ENCODE measurements at regions not wholly inside any gene's neighbourhood (a gene's known extent, or its start where the extent isn't known, plus 50 kb on each side); places are given as distances from the start of the nearest gene placed in this dataset.
A peak's percentile ranks its signal among the peaks of the same experiment; 100 is the strongest.
"Not testable (repeated sequence)": the region's sequence is repeated elsewhere in the genome, so short reads cannot be mapped to it uniquely, and the experiment has no call there.

DNA sequence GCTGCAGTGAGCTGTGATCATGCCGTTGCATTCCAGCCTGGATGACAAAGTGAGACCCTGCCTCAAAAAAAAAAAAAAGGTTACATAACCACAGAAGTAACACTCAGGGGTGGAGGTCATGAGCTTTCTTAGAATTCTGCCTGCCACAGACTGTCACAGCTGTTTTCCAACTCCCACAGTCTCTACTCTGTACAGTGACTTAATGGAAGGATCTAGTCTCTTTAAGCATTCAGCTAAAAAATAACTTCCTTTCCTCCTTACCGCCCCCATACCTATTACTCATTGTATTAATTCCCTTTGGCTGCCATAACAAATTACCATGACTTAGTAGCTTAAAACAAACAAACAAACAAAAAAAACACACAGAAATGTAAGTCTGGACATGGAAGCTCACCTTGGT is 99.6 kb upstream of the UBE2E1 start:
- DNase-seq (ENCODE audit: low read depth in 2 of 2): no peak

DNA sequence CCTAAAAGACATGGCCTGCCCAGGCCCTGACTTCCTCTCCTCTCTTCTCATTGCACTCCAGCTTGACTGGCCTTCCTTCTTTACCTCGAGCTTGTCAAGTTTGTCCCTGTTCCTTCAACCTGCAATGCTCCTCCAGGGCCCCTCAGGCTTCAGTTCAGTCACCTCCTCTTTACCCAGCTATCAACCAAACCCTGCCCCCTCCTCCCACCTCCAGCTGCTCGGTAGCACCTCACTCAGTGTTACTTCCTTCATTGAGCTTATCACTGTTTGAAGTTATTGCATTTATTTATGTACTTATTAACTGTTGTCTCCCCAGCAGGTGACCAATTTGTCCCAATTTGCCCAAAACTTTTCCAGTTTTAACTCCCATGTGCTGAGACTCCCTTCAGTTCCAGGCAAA is 95.8 kb upstream of the UBE2E1 start:
- DNase-seq (ENCODE audit: low read depth in 2 of 2): no peak

DNA sequence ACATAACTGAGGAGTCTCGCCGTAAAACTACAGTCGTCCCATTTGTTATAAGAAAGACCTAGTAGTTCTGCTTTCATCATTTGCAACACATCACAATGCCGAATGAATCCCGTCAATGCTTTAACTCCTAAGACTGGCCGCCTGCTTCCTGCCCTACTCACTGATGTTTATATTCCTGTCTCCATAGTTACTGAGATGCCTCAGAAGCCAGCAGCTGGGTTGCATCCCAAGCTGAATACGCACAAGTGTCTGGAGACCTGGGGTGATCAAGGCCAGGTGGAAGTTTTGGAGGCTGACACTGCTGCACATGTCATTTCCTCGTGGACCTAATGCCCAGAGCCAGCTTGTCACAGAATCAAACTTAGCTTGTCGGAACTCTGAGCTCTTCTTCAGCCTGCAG is 95.2 kb upstream of the UBE2E1 start:
- no peak for DNase-seq (ENCODE audit: low read depth in 2 of 2)

DNA sequence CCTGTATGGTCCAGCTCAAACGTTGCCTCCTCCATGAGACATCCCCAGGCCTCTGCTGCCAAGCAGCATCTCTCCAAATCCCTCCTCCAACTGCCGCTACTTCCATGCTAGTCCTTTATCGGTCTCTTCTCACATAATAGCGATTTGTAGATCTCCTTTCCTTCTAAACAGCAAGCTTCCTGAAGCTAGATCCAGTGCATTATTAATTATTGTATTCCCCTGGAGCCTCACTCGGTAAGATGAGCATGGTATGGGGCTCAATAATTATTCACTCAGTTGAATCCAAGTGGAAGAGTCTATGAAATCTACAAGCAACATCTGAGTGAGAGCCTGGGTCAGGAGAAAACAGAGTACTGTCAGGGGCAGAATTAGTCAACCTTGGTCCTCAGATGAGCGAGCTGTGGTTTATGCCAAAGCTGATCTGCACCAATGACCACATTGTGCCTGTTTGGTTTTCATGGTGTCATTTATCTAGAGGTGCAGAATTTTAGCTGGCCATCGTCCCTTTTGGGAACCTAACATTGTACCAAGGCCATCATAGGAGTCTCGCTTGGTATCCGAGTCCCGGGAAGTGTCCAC is 93.8 kb upstream of the UBE2E1 start:
- DNase-seq (ENCODE audit: low read depth in 2 of 2): no peak

DNA sequence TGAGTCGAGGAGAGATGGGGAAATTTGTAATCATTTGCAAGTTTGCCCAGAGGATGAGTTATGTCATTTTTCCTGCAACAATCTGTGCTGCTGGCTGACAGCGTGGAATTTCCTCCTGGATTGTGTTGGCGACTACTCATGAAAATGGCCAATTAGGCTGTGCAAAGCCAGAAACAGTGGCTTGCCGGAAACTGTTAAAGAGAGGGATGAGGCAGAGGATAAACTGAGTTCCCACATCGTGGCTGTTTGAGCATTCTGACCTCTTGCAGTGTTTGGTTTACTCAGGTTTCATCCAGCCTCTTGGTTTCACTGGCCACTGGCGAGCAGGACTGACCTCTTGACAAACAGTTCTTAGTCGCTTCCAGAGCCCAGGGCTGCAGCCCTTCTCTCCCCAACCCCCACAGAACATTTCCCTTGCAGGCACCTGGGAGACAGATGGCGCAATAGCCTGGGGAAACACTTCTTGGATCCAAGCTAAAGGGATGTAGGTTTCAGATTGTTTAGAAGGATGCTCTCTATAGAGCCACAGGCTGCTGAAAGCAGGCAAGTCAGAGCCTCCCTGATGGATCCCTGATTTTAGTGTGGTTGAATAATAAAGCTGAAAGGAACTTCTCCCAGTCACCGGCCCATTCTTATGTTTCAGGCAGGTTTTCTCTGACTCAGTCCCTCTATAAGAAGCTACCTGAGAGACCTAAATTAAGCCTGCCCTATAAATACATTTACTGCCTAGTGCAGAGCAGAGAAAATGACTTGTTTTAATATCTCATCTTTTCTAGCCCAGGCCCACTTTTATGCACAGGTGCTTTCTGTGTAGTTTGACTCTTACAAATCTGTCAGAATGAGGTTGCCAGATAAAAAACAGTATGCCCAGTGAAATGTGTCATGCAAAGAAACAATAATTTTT is 92.8 kb upstream of the UBE2E1 start:
- DNase-seq (ENCODE audit: low read depth in 2 of 2): no peak

DNA sequence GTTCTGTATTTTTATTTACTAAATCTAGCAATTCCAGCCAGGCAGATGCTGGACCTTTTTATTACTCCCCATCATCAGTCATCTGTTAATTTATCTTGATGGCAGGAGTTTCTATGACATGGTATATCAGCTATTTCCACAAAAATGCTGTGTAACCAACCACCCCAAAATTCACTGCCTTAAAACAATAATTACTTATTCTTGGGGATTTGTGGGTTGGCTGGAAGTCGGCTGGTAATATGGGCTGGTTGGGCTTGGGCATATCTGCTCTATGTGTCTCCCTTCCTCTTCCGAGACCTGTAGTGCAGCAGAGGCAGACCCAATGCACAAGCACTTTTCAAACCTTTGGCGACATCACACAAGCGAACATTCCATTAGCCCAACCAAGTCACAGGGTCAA is 92.1 kb upstream of the UBE2E1 start:
- no peak for DNase-seq (ENCODE audit: low read depth in 2 of 2)

DNA sequence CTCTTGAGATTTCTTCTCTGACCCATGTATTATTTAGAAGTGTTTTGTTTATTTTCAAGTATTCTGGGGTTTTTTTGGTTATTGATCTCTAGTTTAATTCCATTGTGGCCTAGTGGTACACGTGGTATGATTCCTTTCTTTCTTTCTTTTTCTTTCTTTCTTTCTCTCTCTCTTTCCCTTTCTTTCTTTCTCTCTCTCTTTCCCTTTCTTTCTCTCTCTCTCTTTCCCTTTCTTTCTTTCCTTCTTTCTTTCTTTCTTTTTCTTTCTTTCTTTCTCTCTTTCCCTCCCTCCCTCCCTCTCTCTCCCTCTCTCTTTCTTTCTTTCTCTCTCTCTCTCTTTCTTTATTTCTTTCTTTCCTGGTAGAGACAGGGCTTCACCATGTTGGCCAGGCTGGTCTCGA is 85.7 kb upstream of the UBE2E1 start:
- no peak for DNase-seq (ENCODE audit: low read depth in 2 of 2)

DNA sequence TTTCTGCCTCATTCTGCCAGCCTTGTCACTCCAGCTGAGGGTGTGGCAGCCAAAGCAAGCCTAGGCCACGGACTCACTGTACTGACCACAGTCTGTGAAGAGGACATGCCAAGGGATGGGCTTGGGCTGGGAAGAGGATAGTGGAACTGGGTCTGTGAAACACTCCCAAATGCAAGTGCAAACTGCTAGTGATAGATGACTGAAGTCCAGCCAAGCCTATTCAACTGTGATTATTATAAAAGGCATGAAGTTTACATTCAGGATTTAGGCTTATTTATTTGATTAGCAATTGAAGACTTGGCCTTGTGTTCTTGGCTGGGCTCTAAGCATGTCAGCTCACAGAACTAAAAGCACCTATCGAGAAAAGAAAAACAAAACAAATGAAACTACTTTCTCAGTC is 84.9 kb upstream of the UBE2E1 start:
- no peak for DNase-seq (ENCODE audit: low read depth in 2 of 2)

DNA sequence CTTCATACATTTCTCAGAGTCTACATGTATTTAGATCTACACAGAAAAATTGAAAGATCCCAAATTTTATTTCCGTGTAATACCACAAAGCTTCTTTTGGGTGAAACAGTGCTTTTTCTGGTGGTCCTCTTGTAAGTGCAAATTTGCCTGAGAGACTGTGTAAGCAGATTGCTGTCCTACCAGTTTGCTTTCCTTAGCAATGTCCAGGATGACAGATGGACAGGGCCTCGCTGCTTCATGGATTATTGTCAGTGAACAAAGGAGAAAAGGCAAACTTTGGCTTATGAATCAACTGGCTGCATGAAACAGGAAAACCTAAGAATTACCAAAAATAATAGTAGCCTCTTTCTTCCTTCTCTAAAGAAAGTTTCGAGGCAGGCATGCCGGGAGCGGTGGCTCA is 82.6 kb upstream of the UBE2E1 start:
- no peak for DNase-seq (ENCODE audit: low read depth in 2 of 2)

DNA sequence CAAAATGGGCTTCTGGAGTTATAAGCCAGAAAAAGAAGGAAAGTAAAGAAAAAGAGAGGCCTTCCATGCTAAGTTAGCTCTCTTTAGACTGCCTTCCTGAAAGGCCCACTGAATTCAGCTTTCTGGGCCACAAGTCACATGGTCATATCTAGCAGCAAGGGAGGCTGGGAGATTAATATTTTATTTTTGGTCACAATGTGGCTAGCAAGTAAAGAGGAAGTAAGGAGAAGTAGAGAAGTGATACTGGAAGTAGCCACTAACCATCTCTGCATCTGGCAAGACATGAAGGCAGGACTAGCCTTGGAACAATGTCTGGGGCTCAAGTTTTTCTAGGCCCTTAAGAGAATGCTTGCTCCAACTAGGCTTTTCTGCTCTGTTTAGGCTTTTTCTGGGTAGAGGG is 81.8 kb upstream of the UBE2E1 start:
- no peak for DNase-seq (ENCODE audit: low read depth in 2 of 2)

DNA sequence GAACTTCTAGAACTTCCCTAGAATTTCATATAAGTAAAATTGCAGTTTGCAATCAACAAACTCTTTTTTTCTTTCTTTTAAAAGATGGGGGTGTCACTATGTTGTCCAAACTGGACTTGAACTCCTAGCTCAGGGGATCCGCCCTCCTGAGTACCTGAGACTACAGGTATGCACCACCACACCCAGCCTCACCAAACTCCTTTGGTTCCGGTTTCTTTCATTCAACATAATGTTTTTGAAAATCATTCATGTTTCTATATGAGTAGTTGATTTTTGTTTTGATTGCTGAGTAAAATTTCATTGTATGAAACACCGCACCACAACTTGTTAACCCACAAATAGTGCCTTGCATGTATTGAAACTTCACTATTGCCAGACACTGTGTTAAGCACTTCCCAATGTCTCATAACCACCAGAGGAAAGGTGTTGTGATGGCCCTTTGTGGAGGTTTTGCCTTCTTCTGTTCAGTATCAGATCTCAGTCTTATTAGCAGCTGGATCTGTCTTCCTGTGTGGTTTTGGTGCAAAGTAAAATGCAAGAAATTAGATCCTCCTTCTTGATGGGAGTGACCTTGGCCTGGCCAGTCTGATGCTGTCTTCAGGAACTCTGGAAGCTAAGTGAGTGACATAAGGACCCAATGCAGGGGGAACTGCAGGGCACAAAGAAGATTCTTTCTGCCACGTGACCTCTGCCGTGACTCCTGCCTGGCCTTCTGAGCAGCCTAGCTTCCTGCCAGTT is 78.8 kb upstream of the UBE2E1 start:
- no peak for DNase-seq (ENCODE audit: low read depth in 2 of 2)

DNA sequence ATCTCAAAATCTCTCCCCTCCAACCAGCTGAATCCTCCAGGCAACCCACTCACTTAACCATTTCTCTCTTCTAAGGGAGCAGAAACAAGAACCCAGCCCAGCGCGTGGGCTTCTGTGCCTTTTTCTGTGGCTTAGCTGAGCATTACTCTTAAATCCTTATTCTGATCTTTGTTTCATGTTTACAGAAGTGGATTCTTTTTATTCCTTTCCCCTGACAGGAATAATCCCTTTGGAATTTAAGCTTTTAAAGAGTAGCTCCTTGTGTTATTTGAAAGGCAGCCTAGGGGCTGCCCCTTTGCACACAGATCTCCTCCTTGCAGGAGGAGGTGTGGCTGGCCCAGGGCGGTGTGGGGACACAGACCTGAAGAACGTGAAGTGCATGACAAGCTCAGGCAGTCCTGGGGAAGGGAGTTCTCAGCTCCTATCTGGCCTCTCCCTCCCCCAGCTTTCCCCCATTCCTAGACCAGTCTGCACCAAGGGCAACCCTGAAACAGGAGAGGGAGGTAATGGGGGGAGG is 77.1 kb upstream of the UBE2E1 start:
- DNase-seq (ENCODE audit: low read depth in 2 of 2): no peak

DNA sequence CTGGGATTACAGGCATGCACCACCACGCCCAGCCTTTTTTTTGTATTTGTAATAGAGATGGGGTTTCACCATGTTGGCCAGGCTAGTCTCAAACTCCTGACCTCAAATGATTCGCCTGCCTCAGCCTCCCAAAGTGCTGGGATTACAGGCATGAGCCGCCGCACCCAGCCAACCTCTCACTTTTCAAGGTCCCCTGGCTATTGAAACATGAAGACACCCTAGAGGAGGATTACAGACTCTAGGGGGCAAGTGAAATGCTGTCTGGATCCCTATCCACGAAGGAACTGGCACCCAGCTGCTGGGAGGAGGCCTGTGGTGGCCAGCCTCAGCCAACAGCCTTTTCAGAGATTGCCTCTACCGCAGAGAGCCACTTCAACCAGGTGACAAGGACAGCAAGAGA is 76.4 kb upstream of the UBE2E1 start:
- not testable (repeated sequence) for DNase-seq (ENCODE audit: low read depth in 2 of 2)

DNA sequence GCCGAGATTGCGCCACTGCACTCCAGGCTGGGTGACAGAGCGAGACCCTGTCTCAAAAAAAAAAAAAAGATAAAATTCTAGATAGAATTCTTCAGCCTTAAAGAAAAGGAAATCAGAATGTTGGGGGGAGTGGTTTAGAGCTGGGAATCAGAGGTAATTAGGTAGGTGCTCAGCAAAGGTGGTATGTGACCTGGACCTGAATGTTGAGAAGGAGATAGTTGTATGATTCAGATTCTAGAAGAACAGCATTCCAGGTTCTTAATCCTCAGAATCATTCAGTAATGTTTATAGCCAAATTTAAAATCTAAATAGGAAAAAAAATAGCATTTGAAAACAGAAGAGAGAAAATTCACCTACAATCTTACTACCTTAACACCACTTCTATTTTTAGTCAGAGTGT is 71.3 kb upstream of the UBE2E1 start:
- DNase-seq (ENCODE audit: low read depth in 2 of 2): no peak

DNA sequence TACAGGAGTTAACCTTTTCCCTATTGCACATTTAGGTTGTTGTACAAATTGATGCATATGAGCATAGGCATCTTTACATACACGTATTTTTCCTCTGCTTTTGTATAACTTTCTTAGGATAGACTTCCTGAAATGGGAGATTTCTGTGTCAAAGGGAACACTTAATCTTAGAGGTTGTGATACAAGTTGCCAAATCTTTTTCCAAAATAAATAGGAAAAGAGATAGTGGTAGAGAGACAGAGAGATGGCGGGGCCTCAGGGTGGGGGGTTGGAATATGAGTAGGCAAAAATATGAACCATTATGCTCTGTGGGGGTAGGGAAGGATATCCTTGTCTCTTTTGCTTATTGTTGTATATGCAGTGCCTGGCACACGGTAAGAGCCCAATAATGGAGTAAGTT is 70.7 kb upstream of the UBE2E1 start:
- DNase-seq (ENCODE audit: low read depth in 2 of 2): no peak

DNA sequence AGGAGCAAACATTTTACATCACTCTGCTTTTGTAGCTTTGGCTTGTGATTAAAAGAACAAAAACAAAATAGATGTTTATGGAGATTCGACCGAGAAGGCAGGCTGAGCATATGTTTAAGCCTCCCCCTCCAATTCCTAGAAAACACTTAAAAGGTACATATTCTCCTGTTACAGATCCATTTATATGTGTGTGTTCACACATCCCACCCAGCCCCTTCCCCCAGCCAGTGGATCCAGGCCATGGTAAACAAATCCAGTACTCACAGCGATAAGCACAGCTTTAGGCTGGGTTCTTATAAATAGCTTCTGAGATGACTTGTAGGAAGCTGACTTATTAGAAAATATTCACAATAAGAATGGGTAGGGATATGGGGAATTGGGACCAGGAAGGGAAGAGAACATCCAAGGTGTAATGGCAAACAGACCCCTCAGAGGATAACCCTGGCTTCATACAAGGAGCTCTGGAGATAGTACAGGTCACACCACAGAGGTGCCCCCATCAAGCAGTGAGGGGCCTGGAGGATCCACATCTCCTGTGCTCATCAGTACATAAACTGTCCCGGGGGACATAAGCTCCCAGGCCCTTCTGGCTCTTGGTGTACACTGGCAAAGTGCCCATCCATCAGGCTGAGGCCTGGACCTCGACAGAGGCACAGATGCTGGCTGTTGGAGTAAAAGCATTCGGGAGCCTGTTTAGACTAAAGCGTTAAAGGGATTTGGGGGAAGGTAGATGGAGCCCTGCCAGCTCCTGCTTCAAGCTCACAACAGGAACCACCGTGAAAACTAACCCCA is 70.0 kb upstream of the UBE2E1 start:
- DNase-seq (ENCODE audit: low read depth in 2 of 2): no peak

DNA sequence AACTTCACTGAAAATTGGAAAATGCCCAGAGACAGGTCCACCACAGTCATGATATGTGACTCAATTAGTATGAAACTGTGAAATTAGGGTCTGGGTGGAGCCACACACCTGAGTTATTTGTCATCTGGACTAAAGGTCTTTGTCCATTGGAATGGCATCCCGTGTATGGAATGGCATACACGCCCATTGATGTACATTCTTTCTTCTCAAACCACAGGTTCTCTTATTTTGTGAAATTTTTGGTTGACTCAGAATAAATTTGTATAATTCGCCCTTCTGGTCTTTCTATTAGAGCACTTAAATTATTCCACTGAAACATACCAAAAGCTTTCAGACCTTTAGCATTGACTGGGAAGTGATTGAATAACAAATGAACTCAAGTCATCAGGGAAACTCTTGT is 66.8 kb upstream of the UBE2E1 start:
- DNase-seq (ENCODE audit: low read depth in 2 of 2): no peak

DNA sequence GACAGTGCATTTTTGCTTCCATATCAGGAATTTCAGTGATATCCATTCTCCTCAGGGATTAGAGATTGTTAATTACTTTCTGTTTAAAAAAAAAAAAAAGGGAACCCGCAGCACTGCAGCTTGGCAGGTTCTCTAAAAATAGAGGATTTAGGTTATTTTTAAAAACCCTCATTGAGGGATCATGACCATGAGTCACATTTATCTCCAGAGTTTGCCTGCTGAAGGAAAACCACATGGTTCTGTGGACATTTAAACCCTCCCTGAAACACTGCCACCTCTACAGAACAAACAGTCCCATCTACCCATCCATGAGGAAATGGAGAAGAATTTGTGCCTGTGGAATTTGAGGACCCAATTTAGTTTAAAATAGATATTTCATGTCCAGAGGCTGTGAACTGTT is 66.2 kb upstream of the UBE2E1 start:
- no peak for DNase-seq (ENCODE audit: low read depth in 2 of 2)

DNA sequence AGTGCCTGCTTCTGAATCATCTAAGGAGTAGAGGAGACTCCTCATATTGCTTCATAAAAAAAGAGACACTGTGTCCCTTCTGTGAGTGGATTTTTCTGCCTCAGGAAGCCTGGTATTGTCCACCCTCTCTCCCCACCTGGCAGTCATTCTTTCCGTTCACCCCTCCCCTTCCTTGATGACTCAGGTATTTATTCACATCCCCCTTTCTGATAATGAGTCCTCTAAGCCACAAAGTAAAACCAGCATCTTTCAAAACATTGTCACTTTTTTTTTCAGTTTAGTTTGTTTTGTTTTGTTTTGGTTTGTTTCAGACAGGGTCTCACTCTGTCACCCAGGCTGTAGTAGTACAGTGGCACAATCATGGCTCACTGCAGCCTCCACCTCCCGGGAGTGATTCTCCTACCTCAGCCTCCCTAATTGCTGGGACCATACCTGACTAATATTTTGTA is 65.2 kb upstream of the UBE2E1 start:
- DNase-seq (ENCODE audit: low read depth in 2 of 2): peak; percentile 10 to 43

DNA sequence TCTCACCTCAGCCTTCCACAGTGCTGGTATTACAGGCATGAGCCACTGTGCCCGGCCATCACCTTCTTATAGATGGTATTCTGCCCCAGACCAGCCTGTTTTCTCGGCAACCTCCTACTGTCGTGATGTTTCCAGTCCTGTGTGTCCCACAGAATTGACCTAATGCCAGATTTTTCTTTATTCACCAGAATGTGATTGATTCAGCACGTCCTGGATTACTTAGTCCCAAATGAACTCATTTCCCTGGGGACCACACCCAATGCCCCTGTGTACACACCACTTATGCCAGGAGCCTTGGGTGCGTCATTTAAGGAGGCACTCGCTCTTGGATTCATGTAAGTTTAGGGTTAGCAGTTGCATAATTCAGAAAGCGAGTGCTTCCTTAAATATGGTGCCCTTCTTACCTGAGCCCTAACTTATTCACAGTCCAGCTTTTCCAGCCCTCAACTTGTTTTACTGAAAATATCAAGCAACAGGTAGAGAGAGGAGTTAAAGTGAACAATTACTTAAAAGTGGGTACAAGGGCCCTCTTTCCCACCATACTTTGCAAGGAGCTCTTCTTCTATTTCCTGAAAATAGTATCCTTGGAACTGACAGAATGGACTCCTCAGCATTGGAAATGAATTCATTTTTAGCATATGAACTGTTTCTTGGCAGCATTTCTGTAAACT is 64.6 kb upstream of the UBE2E1 start:
- DNase-seq (ENCODE audit: low read depth in 2 of 2): no peak

DNA sequence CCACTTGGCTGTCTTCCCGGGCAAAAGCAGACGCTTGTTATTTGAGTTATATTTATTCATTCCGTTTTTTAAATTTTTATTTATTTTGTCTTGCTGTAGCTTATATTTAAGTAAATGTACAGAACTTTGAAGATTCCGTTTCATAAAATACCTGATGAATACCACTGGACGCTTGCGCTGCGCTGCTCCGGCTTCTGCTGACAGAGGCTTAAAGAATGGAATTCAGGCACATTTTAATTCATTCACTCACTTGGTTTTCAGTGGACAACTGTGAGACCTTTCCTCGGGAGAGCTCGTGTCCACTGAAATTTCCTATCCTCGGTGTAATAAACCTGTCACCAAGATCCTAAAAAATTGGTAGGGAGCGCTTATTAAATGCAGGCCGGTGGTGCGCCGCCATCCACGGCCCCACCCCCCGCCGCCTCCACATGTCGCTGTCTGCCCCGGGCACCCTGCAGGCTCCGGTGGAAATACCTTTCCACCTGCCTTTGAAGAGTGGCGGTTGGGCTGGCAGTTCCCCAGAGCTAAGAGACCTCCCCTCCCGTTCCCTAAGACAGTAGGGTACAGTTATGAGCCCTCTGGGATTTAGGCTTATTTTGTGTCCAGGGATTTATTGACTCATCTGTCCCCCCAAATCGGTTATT is 62.5 kb upstream of the UBE2E1 start:
- no peak for DNase-seq (ENCODE audit: low read depth in 2 of 2)
